HG02852 (cell line): ENCODE measurements at regions not wholly inside any gene's neighbourhood (a gene's known extent, or its start where the extent isn't known, plus 50 kb on each side); places are given as distances from the start of the nearest gene placed in this dataset.
"Not testable (repeated sequence)": the region's sequence is repeated elsewhere in the genome, so short reads cannot be mapped to it uniquely, and the experiment has no call there.

ENCODE experiments used
- ATAC-seq: cut with Tn5 transposase; IDR thresholded peaks from one replicate; pipeline ENCODE4 v1.9.1; 2021; ENCODE audit warnings: mild to moderate bottlenecking, moderate library complexity; ENCODE audit not compliant: unreplicated experiment

DNA sequence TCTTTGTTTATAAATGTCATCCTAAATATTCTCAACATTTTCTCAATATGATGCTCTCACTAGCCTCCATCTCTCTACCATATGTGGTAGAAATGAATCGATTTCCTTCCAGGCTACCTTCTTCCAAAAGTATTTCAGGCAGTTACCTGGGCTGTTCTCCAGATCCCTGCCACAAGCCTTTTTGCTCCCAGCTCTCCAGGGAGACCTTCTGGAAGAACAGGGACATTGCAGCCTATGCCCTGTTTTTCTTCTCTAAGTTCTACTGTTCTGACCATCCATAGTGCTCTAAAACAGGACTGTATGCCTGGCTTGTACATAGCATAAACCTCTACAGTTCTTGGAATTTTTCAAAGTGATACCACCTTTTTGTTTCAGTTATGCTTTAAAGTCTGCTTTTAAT, 552.8 kb downstream of the ANKRD7 start:
- no peak for ATAC-seq

DNA sequence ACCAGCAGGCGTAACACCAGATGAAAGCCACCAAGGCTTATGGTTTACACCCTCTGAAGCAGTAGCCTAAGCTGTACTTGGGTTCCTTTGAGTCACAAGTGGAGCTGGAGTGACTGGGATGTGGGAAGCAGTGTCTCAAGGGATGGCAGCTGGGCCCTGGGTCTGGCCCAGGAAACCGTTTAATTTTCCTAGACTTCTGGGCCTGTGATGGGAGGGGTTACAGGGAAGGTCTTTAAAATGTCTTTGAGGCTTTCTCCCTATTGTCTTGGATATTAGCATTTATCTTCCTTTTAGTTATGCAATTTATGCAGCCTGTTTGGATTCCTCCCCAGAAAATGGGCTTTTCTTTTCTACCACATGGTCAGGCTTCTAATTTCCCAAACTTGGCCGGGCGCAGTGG, 568.2 kb downstream of the ANKRD7 start:
- ATAC-seq, result no peak

DNA sequence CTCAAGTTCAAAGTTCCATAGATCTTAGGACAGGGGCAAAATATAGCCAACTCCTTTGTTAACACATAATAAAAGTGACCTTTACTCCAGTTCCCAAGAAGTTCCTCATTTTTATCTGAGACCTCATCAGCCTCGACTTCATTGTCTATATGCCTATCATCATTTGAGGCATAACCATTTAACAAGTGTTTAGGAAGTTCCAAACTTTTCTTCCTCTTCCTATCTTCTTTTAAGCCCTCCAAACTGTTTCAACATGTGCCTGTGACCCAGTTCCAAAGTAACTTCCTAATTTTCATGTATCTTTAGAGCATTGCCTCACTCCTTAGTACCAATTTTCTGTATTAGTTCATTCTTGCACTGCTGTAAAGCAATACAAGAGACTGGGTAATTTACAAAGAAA, 569.1 kb downstream of the ANKRD7 start:
- ATAC-seq, result no peak

DNA sequence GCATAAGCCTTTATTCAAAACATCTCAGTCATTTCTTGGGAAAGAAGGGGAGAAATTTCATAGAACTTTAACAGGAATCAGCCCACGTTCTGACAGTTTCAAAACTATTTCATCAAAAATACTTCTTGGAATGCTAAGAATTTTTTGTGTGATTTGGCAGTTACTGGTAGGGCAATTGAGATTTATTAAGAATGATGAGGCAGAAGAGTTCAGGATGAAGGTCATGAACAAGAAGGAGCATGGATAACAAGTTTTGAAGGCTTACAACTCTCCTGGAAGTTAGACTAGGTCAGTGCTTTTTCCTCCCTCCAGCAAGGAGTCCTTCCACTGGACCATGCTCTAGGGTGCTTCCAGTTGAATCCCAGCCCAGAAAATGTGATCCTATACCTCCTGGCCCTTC, 569.9 kb downstream of the ANKRD7 start:
- ATAC-seq, result no peak

DNA sequence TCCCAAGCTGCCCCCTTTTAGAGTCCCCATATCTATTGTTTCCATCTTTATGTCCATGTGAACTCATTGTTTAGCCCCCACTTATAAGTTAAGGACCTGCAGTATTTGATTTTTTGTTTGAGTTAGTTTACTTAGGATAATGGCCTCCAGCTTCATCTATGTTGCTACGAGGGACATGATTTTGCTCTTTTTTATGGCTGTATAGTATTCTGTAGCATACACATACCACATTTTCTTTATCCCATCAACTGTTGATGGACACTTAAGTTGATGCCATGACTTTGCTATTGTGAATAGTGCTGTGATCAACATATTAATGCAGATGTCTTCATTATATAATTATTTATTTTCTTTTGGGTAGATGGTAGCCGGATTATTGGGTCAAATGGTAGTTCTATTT, 576.9 kb downstream of the ANKRD7 start:
- ATAC-seq, result no peak

DNA sequence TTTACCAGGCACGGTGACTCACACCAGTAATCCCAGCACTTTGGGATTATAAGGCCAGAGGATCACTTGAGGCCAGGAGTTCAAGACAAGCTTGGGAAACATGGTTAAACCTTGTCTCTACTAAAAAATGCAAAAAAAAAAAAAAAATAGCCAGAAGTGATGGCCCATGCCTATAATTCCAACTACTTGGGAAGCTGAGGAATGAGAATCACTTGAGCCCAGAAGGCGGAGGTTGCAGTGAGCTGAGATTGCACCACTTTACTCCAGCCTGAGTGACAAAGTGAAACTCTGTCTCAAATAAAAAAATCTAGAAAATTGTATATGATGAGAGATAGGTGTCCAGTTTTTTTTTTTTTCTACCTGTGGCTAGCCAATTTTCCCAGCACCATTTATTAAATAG, 578.2 kb downstream of the ANKRD7 start:
- no peak for ATAC-seq

DNA sequence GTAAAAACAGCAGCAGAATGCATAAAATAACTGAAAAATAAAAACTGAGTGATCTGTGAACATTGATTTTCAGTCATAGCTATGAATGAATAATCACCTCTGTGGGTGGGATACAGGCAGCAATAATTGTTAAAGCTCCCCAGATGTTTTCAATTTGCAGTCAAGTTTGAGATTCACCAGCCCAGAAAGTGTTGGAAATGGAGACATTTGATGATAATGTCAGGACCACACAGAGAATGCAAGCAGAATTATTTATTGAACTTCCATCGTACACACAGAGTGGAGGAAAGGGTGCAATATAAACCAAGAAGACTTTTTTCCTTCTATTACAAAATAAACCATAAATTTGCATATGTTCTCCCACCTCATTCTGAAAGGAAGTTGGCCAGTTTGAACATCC, 601.7 kb downstream of the ANKRD7 start:
- ATAC-seq, result no peak

DNA sequence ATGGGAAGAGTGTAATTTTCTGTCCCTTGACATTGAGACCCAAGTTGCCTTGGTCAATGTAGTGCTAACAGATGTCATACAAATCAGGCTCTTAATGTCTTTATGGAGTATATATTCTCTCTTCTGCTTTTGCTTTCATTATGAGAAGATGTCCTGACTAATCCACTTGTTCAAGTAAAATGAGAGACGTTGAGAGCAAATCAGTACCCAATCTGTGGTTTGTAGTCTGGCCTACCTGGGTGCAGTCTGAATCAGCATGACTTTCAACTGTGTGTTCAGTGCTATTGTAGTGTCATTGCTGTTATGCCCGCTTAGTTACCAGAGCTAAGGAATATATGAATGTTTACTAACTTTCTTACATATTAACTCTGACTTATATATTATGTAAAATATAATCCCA, 612.4 kb downstream of the ANKRD7 start:
- peak; percentile 88 for ATAC-seq

DNA sequence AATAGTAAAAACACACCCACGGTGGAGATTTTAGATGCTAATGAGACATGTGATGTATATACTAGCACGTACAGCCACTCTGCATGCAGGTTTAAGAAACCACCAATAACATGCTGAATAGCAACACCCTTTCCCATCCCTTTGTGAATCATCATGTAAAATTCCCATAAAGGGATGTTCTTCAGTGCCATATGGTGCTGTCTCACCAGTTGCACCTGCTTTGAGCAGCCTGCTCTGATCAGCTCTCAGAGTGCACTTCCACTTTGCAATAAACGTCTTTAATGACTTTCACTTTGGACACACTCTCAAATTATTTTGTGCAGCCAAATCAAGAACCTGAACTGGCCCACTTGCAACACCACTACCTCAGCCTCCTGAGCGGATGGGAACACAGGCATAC, 615.0 kb downstream of the ANKRD7 start:
- ATAC-seq, result no peak

DNA sequence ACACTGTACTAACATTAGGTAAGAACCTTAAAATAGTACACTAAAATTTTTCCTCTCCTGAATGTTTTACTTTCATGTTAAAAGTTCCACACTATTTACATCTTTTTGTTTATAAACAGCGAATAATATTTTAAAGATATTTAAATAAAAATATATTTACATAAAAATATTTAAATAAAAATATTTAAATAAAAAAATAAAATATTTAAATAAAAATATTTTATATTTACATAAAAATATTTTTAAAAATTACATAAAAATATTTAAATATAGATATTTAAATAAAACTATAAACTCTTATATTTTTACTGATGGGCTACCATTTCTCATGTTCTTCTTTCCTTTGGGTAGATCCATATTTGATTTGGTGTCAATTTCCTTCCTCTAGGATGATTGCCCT, 619.0 kb downstream of the ANKRD7 start:
- no peak for ATAC-seq

DNA sequence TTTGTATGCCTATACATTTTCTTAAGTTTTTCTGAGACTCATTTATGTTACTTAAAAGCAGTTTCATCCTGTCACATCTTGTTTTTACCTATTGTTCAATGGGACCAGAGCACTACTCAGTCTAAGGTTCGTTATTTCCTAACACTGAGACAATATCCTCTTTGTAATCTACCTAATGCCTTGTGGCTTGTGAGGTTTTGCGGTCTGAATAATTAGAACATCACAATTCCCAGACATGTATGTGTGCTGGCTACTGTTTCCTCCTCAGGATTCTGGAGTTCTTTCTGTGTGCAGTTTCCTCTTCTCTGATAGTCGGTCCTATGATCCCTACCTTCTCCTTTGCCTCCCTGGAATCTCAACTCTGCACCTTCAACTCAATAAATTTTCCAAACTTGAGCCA, 620.2 kb downstream of the ANKRD7 start:
- ATAC-seq, result no peak

DNA sequence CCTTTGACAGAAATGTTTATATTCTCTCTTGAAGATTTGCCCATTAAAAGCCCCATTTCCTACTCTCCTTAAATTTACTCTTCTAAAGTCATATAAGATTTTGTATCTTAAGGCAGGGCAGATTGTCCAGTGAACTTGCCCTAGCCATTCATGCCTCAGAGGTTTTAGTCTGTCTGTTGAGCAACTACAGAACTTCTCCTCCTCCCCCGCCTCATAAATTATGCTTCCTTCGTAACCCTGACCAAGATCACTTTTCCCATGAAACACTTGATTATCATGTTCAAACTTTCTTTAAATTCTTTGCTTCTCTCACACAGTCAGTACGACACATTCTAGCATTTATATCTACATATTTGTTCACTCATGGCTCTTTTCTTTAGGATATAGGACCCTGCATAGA, 621.3 kb downstream of the ANKRD7 start:
- ATAC-seq, result no peak

DNA sequence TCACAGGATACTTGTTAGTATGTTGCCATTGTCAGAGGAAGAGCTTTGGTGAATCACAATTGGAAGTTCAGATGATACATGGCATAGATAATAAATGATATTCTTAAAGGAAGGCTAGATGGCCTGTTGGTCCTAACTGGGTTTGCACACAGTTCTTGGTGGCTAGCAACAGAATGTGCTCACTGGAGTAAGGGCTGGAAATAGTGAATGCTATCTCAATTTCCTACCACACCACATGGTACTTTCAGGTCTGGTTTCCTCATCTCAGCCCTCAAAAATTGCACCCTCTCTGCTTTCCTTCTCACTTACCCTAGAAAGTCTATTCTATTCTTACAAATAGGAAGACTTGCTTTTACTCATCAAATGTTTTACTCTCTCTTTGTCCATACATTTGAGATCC, 622.5 kb downstream of the ANKRD7 start:
- no peak for ATAC-seq

DNA sequence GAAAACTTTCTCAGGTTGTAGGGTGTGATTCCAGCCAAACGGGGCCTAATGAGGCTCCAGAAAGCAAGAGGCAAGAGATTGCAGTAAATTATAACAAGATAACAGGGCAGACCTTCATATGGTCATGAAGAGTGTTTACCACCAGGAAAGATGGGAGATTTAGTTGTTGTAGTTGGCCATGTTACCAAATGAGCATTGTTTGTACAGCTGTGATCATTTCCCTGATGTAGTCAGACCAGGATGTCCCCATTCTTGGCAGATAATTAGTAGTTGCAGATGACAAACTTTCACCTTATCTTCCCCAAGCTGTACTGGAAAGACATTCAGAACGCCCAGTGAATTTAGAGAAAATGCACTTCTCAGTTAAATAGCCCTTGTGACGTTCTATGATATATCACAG, 630.8 kb downstream of the ANKRD7 start:
- no peak for ATAC-seq

DNA sequence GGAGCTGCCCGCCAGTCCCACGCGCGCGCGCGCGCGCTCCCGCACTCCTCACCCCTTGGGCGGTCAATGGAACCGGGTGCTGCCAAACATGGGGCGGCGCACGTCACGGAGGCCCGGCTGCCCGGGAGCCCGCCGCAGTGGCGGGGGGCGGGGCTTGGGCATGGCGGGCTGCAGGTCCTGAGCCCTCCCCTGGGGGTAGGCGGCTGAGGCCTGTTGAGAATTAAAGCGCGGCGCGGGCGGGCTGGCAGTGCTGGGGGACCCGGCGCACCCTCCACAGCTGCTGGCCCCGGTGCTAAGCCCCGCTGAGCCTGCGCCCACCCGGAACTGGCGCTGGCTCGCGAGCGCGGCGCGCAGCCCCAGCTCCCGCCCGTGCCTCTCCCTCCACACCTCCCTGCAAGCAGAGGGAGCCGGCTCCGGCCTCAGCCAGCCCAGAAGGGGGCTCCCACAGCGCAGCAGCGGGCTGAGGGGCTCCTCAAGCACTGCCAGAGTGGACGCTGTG, 634.2 kb downstream of the ANKRD7 start:
- ATAC-seq, result no peak

DNA sequence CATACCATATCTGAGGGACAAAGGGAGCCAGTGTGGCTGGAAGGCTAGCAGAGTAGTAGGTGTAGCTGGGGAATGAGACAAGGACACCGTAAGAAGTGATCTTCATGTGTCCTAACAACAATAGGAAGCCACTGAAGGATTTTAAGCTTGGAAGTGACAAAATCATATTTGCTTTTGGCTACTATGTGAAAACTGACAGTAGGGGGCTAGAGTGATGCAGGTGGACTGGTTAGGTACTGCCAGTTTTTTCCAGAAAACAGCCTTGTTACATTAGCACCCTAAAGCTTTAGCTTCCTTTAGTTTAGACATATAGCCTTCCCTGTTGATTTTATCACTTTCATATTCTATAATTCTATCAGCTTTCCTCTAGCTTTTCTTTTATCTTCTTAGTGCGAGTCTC, 637.1 kb downstream of the ANKRD7 start:
- ATAC-seq, result no peak

DNA sequence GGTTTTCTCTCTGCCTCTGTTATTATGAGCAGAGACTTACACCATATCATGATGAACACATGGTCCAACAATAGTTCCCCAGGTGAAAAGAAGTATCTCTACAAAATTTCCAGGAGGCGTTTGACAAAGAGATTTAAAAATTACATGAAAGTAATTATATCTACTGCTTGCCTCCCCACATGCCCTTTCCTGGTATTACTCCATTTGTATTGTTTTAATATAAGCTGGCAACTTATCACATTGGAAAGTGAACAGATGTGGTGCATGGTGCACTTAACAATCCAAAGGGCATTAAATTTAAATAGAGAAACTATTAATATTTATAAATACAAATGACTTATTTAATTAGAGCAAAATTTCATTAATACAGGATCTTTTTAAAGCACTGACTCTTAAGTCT, 638.2 kb downstream of the ANKRD7 start:
- ATAC-seq, result no peak

DNA sequence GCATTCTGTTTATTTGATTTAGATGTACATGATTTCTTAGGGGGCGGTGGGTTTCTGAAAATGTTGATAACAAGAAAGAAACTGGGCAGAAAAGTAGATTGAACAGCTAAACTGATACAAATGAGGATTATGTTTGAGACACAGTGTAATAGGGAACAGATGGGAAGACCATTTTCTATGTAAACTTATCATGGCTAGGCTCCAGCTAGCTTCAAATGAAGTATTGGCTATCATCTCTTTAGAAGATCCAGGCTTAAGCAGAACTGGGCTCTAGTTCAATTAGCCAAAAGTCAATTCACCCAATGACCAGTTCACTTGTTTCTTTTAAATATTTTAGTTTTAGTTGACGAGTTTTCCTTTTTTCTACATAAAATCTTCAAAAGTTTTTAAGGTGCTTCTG, 639.5 kb downstream of the ANKRD7 start:
- no peak for ATAC-seq

DNA sequence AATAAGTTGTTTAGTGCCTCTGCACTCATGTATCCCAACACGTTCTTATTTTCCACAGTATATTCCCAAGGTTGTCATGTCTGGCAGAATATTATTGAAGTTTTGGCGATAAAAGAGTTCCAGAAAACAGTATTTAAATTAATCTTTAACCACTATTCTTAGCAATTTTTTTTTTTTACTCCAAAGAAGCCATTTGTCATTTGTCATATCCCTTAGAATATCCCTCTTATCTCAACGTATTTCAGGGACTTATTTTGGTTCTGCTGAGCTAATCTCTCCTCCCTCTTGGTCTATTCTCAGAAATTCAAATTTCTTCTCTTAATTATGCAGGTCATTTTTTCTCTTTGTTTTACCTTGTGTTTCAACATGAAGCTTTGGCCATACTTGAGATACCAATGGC, 643.4 kb downstream of the ANKRD7 start:
- no peak for ATAC-seq

DNA sequence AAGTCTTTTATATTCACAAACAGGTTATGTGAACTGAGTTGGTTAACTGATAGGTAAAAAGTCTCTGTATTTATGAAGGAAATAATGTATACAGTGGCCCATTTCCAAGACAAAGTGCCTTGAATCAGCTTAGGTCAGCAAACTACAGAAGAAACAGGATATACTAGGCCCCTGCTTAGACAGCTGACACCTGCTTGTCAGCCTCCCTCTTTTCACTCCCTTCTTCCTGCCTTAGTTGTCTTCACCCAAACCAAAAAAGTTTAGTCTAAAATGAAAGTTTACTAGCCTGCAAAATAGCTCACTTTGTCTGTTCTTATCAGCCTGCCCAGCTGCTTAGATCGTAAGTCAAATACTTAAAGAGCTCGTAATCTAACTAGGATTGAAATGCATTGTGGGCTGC, 644.6 kb downstream of the ANKRD7 start:
- ATAC-seq, result not testable (repeated sequence)

DNA sequence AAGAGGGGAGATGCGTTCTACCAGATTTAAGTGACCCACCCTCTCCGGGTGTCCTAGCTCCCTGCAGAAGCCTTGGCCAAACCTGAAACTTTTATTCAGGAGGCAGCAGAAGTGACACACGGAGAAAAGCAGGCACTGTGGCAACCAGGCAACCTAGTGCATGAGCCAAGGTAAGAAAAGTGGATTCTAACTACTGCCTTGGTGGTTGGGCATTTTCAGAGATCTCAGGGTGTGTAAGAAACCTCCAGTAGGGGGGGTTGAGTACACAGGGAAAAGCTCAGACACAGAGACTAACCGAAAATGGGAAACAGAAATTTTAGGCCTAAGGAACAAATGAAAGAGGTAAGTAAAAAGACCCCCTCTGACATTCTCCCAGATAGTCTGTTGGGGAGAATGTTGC, 645.7 kb downstream of the ANKRD7 start:
- peak; percentile 44 for ATAC-seq

DNA sequence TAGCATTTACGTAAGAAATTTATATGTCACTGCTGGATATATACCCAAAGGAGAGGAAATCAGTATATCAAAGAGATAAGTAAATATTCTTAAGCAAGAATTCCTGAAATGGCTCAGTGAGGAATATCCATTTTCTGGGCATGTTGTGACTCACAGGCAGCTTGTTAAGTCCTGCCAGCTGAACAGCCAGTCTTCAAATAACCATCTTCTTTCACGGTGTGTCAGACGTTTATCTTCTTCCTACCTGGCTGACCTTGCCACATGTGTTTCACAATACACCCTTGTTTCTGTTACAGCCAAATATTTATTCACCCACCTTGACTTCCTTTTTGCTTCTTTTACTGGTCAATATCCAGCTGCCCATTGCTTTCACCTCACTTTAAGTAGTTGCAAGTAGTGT, 648.1 kb downstream of the ANKRD7 start:
- no peak for ATAC-seq

DNA sequence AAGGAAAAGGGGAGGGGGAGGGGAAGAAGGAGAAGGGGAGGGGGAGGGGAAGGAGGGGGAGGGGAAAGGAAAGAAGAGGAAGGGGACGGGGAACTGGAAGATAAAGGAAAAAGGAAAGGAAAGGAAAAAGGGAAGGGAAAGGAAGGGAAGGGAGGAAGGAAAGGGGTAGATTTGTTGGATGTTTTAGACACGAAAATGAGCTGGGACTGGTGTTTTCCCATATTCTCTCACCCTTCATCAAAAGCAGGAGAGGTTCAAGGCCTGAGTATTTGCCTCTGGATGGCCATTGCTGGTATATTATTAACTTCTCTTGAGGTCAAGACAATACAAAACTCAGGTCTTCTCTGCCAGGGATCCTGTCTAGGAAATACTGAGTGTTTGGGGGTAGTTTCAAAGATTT, 652.7 kb downstream of the ANKRD7 start:
- no peak for ATAC-seq

DNA sequence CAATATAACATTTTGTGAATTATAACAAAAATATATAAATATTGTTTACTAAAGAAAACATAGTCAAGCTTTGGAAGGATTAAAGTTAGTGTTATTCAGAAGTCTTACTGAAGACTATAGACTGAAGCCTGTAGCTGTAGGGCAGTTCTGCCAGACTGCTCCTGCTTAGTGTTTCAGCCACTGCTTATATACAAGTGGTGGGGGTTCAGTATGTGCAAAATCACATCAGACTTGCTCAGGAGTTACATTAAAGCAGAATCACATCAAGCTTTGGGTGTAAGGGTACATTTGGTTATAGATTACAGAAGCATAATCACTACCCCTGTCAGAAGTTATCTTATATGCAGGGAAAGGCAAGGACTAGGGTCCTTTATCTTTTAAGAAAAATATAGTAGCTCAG, 653.8 kb downstream of the ANKRD7 start:
- ATAC-seq, result no peak
